SK-N-SH treated with all-trans-retinoic acid at 6 μM for 48 hours (cell line): ENCODE measurements at regions not wholly inside any gene's neighbourhood (a gene's known extent, or its start where the extent isn't known, plus 50 kb on each side); places are given as distances from the start of the nearest gene placed in this dataset.

Source experiments
- ATAC-seq: fragments of 200-7000 bp; cut with Tn5 transposase; 3 replicates; pipeline ENCODE4 v1.9.1; 2020; ENCODE audit warnings: mild to moderate bottlenecking, moderate library complexity
- ARNTL ChIP-seq: fragments of 450-650 bp; formaldehyde crosslinking; IDR thresholded peaks from 2 replicates; pipeline ENCODE4 v1.5.0; 2020; ENCODE audit warnings: low read depth, mild to moderate bottlenecking, moderate library complexity, borderline replicate concordance
- BACH2 ChIP-seq: fragments of 250-450 bp; sonication (Bioruptor Pico); IDR thresholded peaks from 2 replicates; pipeline ENCODE4 v1.9.0; 2021; ENCODE audit warnings: mild to moderate bottlenecking, borderline replicate concordance
- CSDC2 ChIP-seq: fragments of 250-450 bp; sonication (Bioruptor Pico); IDR thresholded peaks from 2 replicates; pipeline ENCODE4 v1.5.0; 2020; ENCODE audit warnings: mild to moderate bottlenecking, moderate library complexity
- ESRRG ChIP-seq: fragments of 250-450 bp; sonication (Bioruptor Pico); IDR thresholded peaks from 2 replicates; pipeline ENCODE4 v1.6.1; 2021; ENCODE audit warnings: mild to moderate bottlenecking
- GLIS3 ChIP-seq: fragments of 250-450 bp; sonication (Bioruptor Pico); IDR thresholded peaks from 2 replicates; pipeline ENCODE4 v1.5.0; 2020; ENCODE audit warnings: mild to moderate bottlenecking, moderate library complexity
- ISL1 ChIP-seq: fragments of 250-450 bp; sonication (Bioruptor Pico); IDR thresholded peaks from 2 replicates; pipeline ENCODE4 v2.1.2; 2022; ENCODE audit warnings: mild to moderate bottlenecking, moderate library complexity
- OSR1 ChIP-seq: fragments of 250-450 bp; sonication (Bioruptor Pico); IDR thresholded peaks from 2 replicates; pipeline ENCODE4 v1.8.0; 2022; ENCODE audit warnings: moderate library complexity, mild to moderate bottlenecking, inconsistent platforms
- PPARA ChIP-seq: fragments of 250-450 bp; sonication (Bioruptor Pico); IDR thresholded peaks from 2 replicates; pipeline ENCODE4 v1.5.0; 2020; ENCODE audit warnings: mild to moderate bottlenecking, borderline replicate concordance
- SNAI2 ChIP-seq: fragments of 250-450 bp; sonication (Bioruptor Pico); IDR thresholded peaks from 2 replicates; pipeline ENCODE4 v1.5.0; 2020; ENCODE audit warnings: mild to moderate bottlenecking, moderate library complexity
- TCF4 ChIP-seq: fragments of 250-450 bp; sonication (Bioruptor Pico); IDR thresholded peaks from 2 replicates; pipeline ENCODE4 v1.8.0; 2021; ENCODE audit warnings: mild to moderate bottlenecking, moderate library complexity, borderline replicate concordance
- TOX ChIP-seq: fragments of 250-450 bp; sonication (Bioruptor Pico); IDR thresholded peaks from 2 replicates; pipeline ENCODE4 v1.8.0; 2021; ENCODE audit warnings: mild to moderate bottlenecking, moderate library complexity, borderline replicate concordance
- TSHZ2 ChIP-seq: fragments of 250-450 bp; sonication (Bioruptor Pico); IDR thresholded peaks from 2 replicates; pipeline ENCODE4 v1.5.0; 2020; ENCODE audit warnings: mild to moderate bottlenecking, moderate library complexity
- ZC3H10 ChIP-seq: fragments of 250-450 bp; sonication (Bioruptor Pico); IDR thresholded peaks from 2 replicates; pipeline ENCODE4 v1.5.1; 2021; ENCODE audit warnings: mild to moderate bottlenecking, moderate library complexity
- ZFP30 ChIP-seq: fragments of 450-650 bp; formaldehyde crosslinking; IDR thresholded peaks from 2 replicates; pipeline ENCODE4 v1.5.0; 2022; ENCODE audit warnings: mild to moderate bottlenecking, moderate library complexity
- ZNF565 ChIP-seq: fragments of 450-650 bp; formaldehyde crosslinking; conservative IDR thresholded peaks from 2 replicates; pipeline ENCODE4 v1.5.0; 2020; ENCODE audit warnings: low read depth, mild to moderate bottlenecking, moderate library complexity
- TF ChIP-seq, protein P1 (sequence below): fragments of 250-450 bp; sonication (Bioruptor Pico); IDR thresholded peaks from 2 replicates; pipeline ENCODE4 v1.8.0; 2021; ENCODE audit warnings: low read depth, mild to moderate bottlenecking, moderate library complexity, borderline replicate concordance
- TF ChIP-seq, protein P2 (sequence below): fragments of 250-450 bp; sonication (Bioruptor Pico); IDR thresholded peaks from 2 replicates; pipeline ENCODE4 v1.8.0; 2020; ENCODE audit warnings: mild to moderate bottlenecking, moderate library complexity, borderline replicate concordance

DNA sequence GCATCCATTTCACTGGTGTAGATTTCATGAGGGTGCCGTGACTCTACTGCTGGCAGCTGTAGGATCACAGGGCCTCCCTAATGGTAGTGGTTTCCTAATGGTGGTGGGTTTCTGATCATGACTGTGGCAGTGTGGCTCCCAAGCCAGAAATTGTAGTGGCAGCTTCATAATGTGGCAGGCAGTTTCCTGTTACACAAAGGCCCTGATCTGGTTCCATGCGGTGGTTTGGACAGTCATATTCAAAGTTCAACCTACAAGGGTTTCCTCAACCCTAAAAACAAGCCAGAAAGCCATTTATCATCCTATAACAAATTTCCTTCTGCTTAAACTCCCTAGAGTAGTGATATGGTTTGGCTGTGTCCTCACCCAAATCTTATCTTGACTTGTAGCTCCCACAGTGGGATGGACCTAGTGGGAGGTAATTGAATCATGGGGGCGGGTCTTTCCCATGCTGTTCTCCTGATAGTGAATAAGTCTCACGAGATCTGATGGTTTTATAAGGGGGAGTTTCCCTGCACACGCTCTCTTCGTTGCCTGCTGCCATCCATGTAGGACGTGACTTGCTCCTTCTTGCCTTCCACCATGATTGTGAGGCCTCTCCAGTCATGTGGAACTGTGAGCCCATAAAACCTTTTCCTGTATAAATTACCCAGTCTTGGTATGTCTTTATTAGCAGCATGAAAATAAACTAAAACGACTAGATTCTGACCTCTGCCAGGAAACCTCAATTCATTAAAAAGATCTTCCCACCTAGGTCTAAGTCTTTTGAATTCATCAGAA, 257.1 kb downstream of the EFCAB11 start:
- no peak for ATAC-seq
- TF ChIP-seq TCF4 (no peak), TSHZ2 (no peak), SNAI2 (CRISPR knock-in tag) (no peak), BACH2 (no peak), ARNTL (CRISPR knock-in tag) (no peak), ISL1 (CRISPR knock-in tag) (no peak), ZNF565 (no peak), CSDC2 (CRISPR knock-in tag) (no peak)
- TF ChIP-seq, protein P1, sequence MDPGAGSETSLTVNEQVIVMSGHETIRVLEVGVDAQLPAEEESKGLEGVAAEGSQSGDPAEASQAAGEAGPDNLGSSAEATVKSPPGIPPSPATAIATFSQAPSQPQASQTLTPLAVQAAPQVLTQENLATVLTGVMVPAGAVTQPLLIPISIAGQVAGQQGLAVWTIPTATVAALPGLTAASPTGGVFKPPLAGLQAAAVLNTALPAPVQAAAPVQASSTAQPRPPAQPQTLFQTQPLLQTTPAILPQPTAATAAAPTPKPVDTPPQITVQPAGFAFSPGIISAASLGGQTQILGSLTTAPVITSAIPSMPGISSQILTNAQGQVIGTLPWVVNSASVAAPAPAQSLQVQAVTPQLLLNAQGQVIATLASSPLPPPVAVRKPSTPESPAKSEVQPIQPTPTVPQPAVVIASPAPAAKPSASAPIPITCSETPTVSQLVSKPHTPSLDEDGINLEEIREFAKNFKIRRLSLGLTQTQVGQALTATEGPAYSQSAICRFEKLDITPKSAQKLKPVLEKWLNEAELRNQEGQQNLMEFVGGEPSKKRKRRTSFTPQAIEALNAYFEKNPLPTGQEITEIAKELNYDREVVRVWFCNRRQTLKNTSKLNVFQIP (CRISPR knock-in tag) = no peak
- TF ChIP-seq, protein P2, sequence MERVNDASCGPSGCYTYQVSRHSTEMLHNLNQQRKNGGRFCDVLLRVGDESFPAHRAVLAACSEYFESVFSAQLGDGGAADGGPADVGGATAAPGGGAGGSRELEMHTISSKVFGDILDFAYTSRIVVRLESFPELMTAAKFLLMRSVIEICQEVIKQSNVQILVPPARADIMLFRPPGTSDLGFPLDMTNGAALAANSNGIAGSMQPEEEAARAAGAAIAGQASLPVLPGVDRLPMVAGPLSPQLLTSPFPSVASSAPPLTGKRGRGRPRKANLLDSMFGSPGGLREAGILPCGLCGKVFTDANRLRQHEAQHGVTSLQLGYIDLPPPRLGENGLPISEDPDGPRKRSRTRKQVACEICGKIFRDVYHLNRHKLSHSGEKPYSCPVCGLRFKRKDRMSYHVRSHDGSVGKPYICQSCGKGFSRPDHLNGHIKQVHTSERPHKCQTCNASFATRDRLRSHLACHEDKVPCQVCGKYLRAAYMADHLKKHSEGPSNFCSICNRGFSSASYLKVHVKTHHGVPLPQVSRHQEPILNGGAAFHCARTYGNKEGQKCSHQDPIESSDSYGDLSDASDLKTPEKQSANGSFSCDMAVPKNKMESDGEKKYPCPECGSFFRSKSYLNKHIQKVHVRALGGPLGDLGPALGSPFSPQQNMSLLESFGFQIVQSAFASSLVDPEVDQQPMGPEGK (CRISPR knock-in tag) = no peak

DNA sequence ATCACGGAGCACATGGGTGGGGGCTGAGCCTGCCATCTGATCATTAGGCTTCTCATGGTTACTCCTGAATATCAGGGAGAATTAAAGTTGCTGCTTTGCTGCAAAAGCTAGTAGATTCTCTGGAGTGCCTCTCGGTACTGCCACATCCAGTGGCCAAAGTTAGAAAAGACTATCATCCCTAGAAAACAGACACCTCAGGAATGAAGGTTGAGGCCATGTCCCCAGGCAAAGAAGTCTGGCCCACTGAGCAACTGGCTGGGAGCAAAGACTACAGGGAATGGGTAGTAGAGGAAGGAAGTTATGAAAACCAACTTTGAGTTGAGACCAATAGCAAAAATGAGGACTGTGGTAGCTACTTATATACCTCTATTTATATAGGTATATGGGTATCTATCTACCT, 258.7 kb downstream of the EFCAB11 start:
- ATAC-seq = no peak
- TF ChIP-seq ARNTL (CRISPR knock-in tag) (no peak), OSR1 (no peak), PPARA (CRISPR knock-in tag) (no peak), TCF4 (no peak), ZC3H10 (CRISPR knock-in tag) (no peak), TOX (no peak), ZFP30 (CRISPR knock-in tag) (no peak), ISL1 (CRISPR knock-in tag) (no peak), ESRRG (CRISPR knock-in tag) (no peak), CSDC2 (CRISPR knock-in tag) (no peak), BACH2 (no peak), GLIS3 (CRISPR knock-in tag) (no peak), TSHZ2 (no peak)
- TF ChIP-seq, protein P2 (CRISPR knock-in tag) = no peak
- TF ChIP-seq, protein P1 (CRISPR knock-in tag) = no peak
- TF ChIP-seq, all 23 proteins: peak for 0
